ENCODE measurements at regions not wholly inside any gene's neighbourhood (a gene's known extent, or its start where the extent isn't known, plus 50 kb on each side); places are given as distances from the start of the nearest gene placed in this dataset.

GRCh38 chr13:83589814-83590213 lies 292.5 kb downstream of the SLITRK1 start:
- DNase-seq, result no peak

- no peak for DNase-seq
Observed at GRCh38 chr13:83577183-83577582, 305.1 kb downstream of the SLITRK1 start.

GRCh38 chr13:83568019-83568418 lies 314.3 kb downstream of the SLITRK1 start:
- no peak for DNase-seq

GRCh38 chr13:83563499-83563898 lies 318.8 kb downstream of the SLITRK1 start:
- no peak for DNase-seq

GRCh38 chr13:83557845-83558244 lies 324.4 kb downstream of the SLITRK1 start:
- no peak for DNase-seq

GRCh38 chr13:83549671-83550070 lies 332.6 kb downstream of the SLITRK1 start:
- DNase-seq, result no peak

GRCh38 chr13:83547043-83547442 lies 335.2 kb downstream of the SLITRK1 start:
- DNase-seq, result no peak

- DNase-seq, result no peak
Observed at GRCh38 chr13:83546476-83546875, 335.8 kb downstream of the SLITRK1 start.

- no peak for DNase-seq
Observed at GRCh38 chr13:83538636-83539035, 343.6 kb downstream of the SLITRK1 start.

GRCh38 chr13:83536941-83537340 lies 345.3 kb downstream of the SLITRK1 start:
- DNase-seq, result no peak

GRCh38 chr13:83536153-83536552 lies 346.1 kb downstream of the SLITRK1 start:
- DNase-seq, result no peak

- DNase-seq, result no peak
Observed at GRCh38 chr13:83532809-83533208, 349.5 kb downstream of the SLITRK1 start.

- DNase-seq, result no peak
Observed at GRCh38 chr13:83531022-83531421, 351.3 kb downstream of the SLITRK1 start.

- DNase-seq, result no peak
Observed at GRCh38 chr13:83516781-83517180, 365.5 kb downstream of the SLITRK1 start.

GRCh38 chr13:83515268-83516015 lies 366.8 kb downstream of the SLITRK1 start:
- DNase-seq, result no peak

- DNase-seq, result no peak
Observed at GRCh38 chr13:83508771-83509301, 373.4 kb downstream of the SLITRK1 start.

GRCh38 chr13:83503424-83503823 lies 378.9 kb downstream of the SLITRK1 start:
- DNase-seq, result no peak

GRCh38 chr13:83499286-83499685 lies 383.0 kb downstream of the SLITRK1 start:
- no peak for DNase-seq

- no peak for DNase-seq
Observed at GRCh38 chr13:83498481-83499190, 383.6 kb downstream of the SLITRK1 start.

- DNase-seq, result no peak
Observed at GRCh38 chr13:83498045-83498444, 384.2 kb downstream of the SLITRK1 start.

- no peak for DNase-seq
Observed at GRCh38 chr13:83496501-83496900, 385.8 kb downstream of the SLITRK1 start.

GRCh38 chr13:83485101-83485500 lies 397.2 kb downstream of the SLITRK1 start:
- no peak for DNase-seq

- DNase-seq, result no peak
Observed at GRCh38 chr13:83471011-83471410, 411.3 kb downstream of the SLITRK1 start.

- no peak for DNase-seq
Observed at GRCh38 chr13:83470133-83470797, 412.0 kb downstream of the SLITRK1 start.

All from stimulated activated CD4-positive, alpha-beta T cell treated with anti-CD3 and anti-CD28 coated beads, Interleukin-4, amount 100 ng/mL, for 24 hours (primary cell).